HG03025 (cell line): ENCODE measurements at regions not wholly inside any gene's neighbourhood (a gene's known extent, or its start where the extent isn't known, plus 50 kb on each side); places are given as distances from the start of the nearest gene placed in this dataset.

ENCODE experiments used
- ATAC-seq: cut with Tn5 transposase; IDR thresholded peaks from one replicate; pipeline ENCODE4 v1.9.1; 2021; ENCODE audit warnings: mild to moderate bottlenecking, moderate library complexity; ENCODE audit not compliant: unreplicated experiment, low FRiP score

- no peak for ATAC-seq
Measured at GRCh38 chr3:127033171-127033570, 50.3 kb downstream of the PLXNA1 start.

- ATAC-seq: no peak
Measured at GRCh38 chr3:127033786-127034185, 50.9 kb downstream of the PLXNA1 start.

- no peak for ATAC-seq
Measured at GRCh38 chr3:127034195-127034989, 51.5 kb downstream of the PLXNA1 start.

- ATAC-seq: no peak
Measured at GRCh38 chr3:127034990-127035652, 52.2 kb downstream of the PLXNA1 start.

GRCh38 chr3:127035677-127036076 lies 52.8 kb downstream of the PLXNA1 start:
- no peak for ATAC-seq

GRCh38 chr3:127036209-127037020 lies 53.5 kb downstream of the PLXNA1 start:
- no peak for ATAC-seq

- ATAC-seq: no peak
Measured at GRCh38 chr3:127037021-127037400, 54.1 kb downstream of the PLXNA1 start.

- ATAC-seq: no peak
Measured at GRCh38 chr3:127037418-127037841, 54.5 kb downstream of the PLXNA1 start.

- ATAC-seq: no peak
Measured at GRCh38 chr3:127037971-127038446, 55.1 kb downstream of the PLXNA1 start.

- no peak for ATAC-seq
Measured at GRCh38 chr3:127038466-127038865, 55.6 kb downstream of the PLXNA1 start.

GRCh38 chr3:127038923-127039581 lies 56.1 kb downstream of the PLXNA1 start:
- no peak for ATAC-seq

- no peak for ATAC-seq
Measured at GRCh38 chr3:127039719-127040118, 56.8 kb downstream of the PLXNA1 start.

GRCh38 chr3:127040216-127040615 lies 57.3 kb downstream of the PLXNA1 start:
- no peak for ATAC-seq

GRCh38 chr3:127041264-127041820 lies 58.4 kb downstream of the PLXNA1 start:
- ATAC-seq: no peak

GRCh38 chr3:127041933-127042332 lies 59.0 kb downstream of the PLXNA1 start:
- no peak for ATAC-seq

GRCh38 chr3:127042634-127043033 lies 59.7 kb downstream of the PLXNA1 start:
- ATAC-seq: no peak

GRCh38 chr3:127043041-127043641 lies 60.2 kb downstream of the PLXNA1 start:
- ATAC-seq: no peak

- no peak for ATAC-seq
Measured at GRCh38 chr3:127043731-127044510, 61.0 kb downstream of the PLXNA1 start.

- no peak for ATAC-seq
Measured at GRCh38 chr3:127044996-127045395, 62.1 kb downstream of the PLXNA1 start.
